ENCODE measurements at regions not wholly inside any gene's neighbourhood (a gene's known extent, or its start where the extent isn't known, plus 50 kb on each side); places are given as distances from the start of the nearest gene placed in this dataset.
"Not testable (repeated sequence)": the region's sequence is repeated elsewhere in the genome, so short reads cannot be mapped to it uniquely, and the experiment has no call there.

- no peak for DNase-seq
- Mint-ChIP-seq H3K36me3 (ENCODE audit: low read depth) (no peaks in the 10 kb centered on the region), H3K4me1 (no peaks in the 10 kb centered on the region), H3K4me3 (no peak overlapping the region), H3K27ac (no peak overlapping the region), H3K9me3 (peaks cover 10% of the 10 kb centered on the region), H3K27me3 (ENCODE audit: low read depth, poor library complexity) (no peaks in the 10 kb centered on the region)
- TF ChIP-seq CTCF (IDR thresholded peaks at IDR 0.05) = no peak
Measured at GRCh38 chr13:54092686-54093085, 1064.1 kb downstream of the OLFM4 start.

GRCh38 chr13:54110597-54110996 lies 1082.0 kb downstream of the OLFM4 start:
- no peaks in the 10 kb centered on the region for H3K9me3 Mint-ChIP-seq
- no peak overlapping the region for H3K27ac Mint-ChIP-seq

GRCh38 chr13:54124700-54125099 lies 1096.1 kb downstream of the OLFM4 start:
- no peak for DNase-seq
- H3K27ac Mint-ChIP-seq = no peak overlapping the region
- peaks cover 6% of the 10 kb centered on the region for H3K27me3 Mint-ChIP-seq (ENCODE audit: low read depth, poor library complexity)
- TF ChIP-seq CTCF (IDR thresholded peaks at IDR 0.05) = no peak
- H3K9me3 Mint-ChIP-seq = no peaks in the 10 kb centered on the region
- peaks cover 14% of the 10 kb centered on the region for H3K4me1 Mint-ChIP-seq
- H3K36me3 Mint-ChIP-seq (ENCODE audit: low read depth) = no peaks in the 10 kb centered on the region
- H3K4me3 Mint-ChIP-seq = no peak overlapping the region

More at GRCh38 chr13:54110597-54110996, 1082.0 kb downstream of the OLFM4 start:
- Mint-ChIP-seq H3K36me3 (ENCODE audit: low read depth) (no peaks in the 10 kb centered on the region), H3K4me1 (no peaks in the 10 kb centered on the region), H3K4me3 (no peak overlapping the region), H3K27me3 (ENCODE audit: low read depth, poor library complexity) (no peaks in the 10 kb centered on the region)
- no peak for TF ChIP-seq CTCF (IDR thresholded peaks at IDR 0.05)
- no peak for DNase-seq

GRCh38 chr13:54130931-54131330 lies 1102.3 kb downstream of the OLFM4 start:
- not testable (repeated sequence) for DNase-seq; H3K27ac Mint-ChIP-seq; H3K36me3 Mint-ChIP-seq (ENCODE audit: low read depth); H3K4me3 Mint-ChIP-seq; H3K9me3 Mint-ChIP-seq; H3K27me3 Mint-ChIP-seq (ENCODE audit: low read depth, poor library complexity)
- H3K4me1 Mint-ChIP-seq = peaks cover 25% of the 10 kb centered on the region

GRCh38 chr13:54131433-54131832 lies 1102.8 kb downstream of the OLFM4 start:
- not testable (repeated sequence) for H3K27me3 Mint-ChIP-seq (ENCODE audit: low read depth, poor library complexity); H3K9me3 Mint-ChIP-seq; H3K36me3 Mint-ChIP-seq (ENCODE audit: low read depth); DNase-seq; H3K4me3 Mint-ChIP-seq; H3K27ac Mint-ChIP-seq
- peaks cover 23% of the 10 kb centered on the region for H3K4me1 Mint-ChIP-seq

- peaks cover 19% of the 10 kb centered on the region for H3K4me1 Mint-ChIP-seq
- not testable (repeated sequence) for H3K36me3 Mint-ChIP-seq (ENCODE audit: low read depth); DNase-seq; H3K4me3 Mint-ChIP-seq; H3K9me3 Mint-ChIP-seq; H3K27me3 Mint-ChIP-seq (ENCODE audit: low read depth, poor library complexity); H3K27ac Mint-ChIP-seq
Measured at GRCh38 chr13:54132127-54132526, 1103.5 kb downstream of the OLFM4 start.

- not testable (repeated sequence) for H3K9me3 Mint-ChIP-seq; DNase-seq; H3K4me3 Mint-ChIP-seq; H3K27me3 Mint-ChIP-seq (ENCODE audit: low read depth, poor library complexity); H3K36me3 Mint-ChIP-seq (ENCODE audit: low read depth); H3K27ac Mint-ChIP-seq
- peaks cover 17% of the 10 kb centered on the region for H3K4me1 Mint-ChIP-seq
Measured at GRCh38 chr13:54132720-54133119, 1104.1 kb downstream of the OLFM4 start.

- H3K36me3 Mint-ChIP-seq (ENCODE audit: low read depth) = no peaks in the 10 kb centered on the region
- no peak overlapping the region for H3K4me3 Mint-ChIP-seq
- DNase-seq = no peak
- no peak overlapping the region for H3K27ac Mint-ChIP-seq
- peaks cover 8% of the 10 kb centered on the region for H3K9me3 Mint-ChIP-seq
- no peak for TF ChIP-seq CTCF (IDR thresholded peaks at IDR 0.05)
- peaks cover 3% of the 10 kb centered on the region for H3K27me3 Mint-ChIP-seq (ENCODE audit: low read depth, poor library complexity)
- H3K4me1 Mint-ChIP-seq = peaks cover 10% of the 10 kb centered on the region
Measured at GRCh38 chr13:54133746-54134145, 1105.1 kb downstream of the OLFM4 start.
